Fibroblast of skin of scalp (primary cell): ENCODE measurements at regions not wholly inside any gene's neighbourhood (a gene's known extent, or its start where the extent isn't known, plus 50 kb on each side); places are given as distances from the start of the nearest gene placed in this dataset.
A peak's percentile ranks its signal among the peaks of the same experiment; 100 is the strongest.

Experiments
- DNase-seq: peaks from one replicate; pipeline ENCODE4 v3.0.0-alpha.2; 2013

- DNase-seq = no peak
Observed at GRCh38 chr2:175403599-175404221, 222.2 kb upstream of the ATP5MC3 start.

- DNase-seq = no peak
Observed at GRCh38 chr2:175402571-175402970, 221.1 kb upstream of the ATP5MC3 start.

GRCh38 chr2:175401956-175402469 lies 220.5 kb upstream of the ATP5MC3 start:
- no peak for DNase-seq

GRCh38 chr2:175400975-175401374 lies 219.5 kb upstream of the ATP5MC3 start:
- no peak for DNase-seq

GRCh38 chr2:175399326-175399725 lies 217.8 kb upstream of the ATP5MC3 start:
- DNase-seq = no peak

- DNase-seq = no peak
Observed at GRCh38 chr2:175398848-175399247, 217.3 kb upstream of the ATP5MC3 start.

- DNase-seq = no peak
Observed at GRCh38 chr2:175396696-175397095, 215.2 kb upstream of the ATP5MC3 start.

- DNase-seq = no peak
Observed at GRCh38 chr2:175393851-175394250, 212.3 kb upstream of the ATP5MC3 start.

GRCh38 chr2:175383286-175383685 lies 201.8 kb upstream of the ATP5MC3 start:
- DNase-seq = no peak

- no peak for DNase-seq
Observed at GRCh38 chr2:175373729-175374128, 192.2 kb upstream of the ATP5MC3 start.

GRCh38 chr2:175372704-175373701 lies 191.5 kb upstream of the ATP5MC3 start:
- no peak for DNase-seq

GRCh38 chr2:175371378-175371777 lies 189.9 kb upstream of the ATP5MC3 start:
- no peak for DNase-seq

- DNase-seq = peak; percentile 54
Observed at GRCh38 chr2:175366815-175367214, 185.3 kb upstream of the ATP5MC3 start.

- DNase-seq = no peak
Observed at GRCh38 chr2:175363699-175364098, 182.2 kb upstream of the ATP5MC3 start.

GRCh38 chr2:175362331-175362730 lies 180.8 kb upstream of the ATP5MC3 start:
- no peak for DNase-seq

GRCh38 chr2:175359710-175360109 lies 178.2 kb upstream of the ATP5MC3 start:
- DNase-seq = no peak

- no peak for DNase-seq
Observed at GRCh38 chr2:175356901-175357300, 175.4 kb upstream of the ATP5MC3 start.

GRCh38 chr2:175355246-175355645 lies 173.7 kb upstream of the ATP5MC3 start:
- DNase-seq = no peak

GRCh38 chr2:175353275-175353674 lies 171.8 kb upstream of the ATP5MC3 start:
- no peak for DNase-seq

- DNase-seq = no peak
Observed at GRCh38 chr2:175351512-175351911, 170.0 kb upstream of the ATP5MC3 start.

- DNase-seq = no peak
Observed at GRCh38 chr2:175350105-175350504, 168.6 kb upstream of the ATP5MC3 start.

- DNase-seq = no peak
Observed at GRCh38 chr2:175342085-175342484, 160.6 kb upstream of the ATP5MC3 start.

GRCh38 chr2:175330195-175330594 lies 148.7 kb upstream of the ATP5MC3 start:
- no peak for DNase-seq

- DNase-seq = no peak
Observed at GRCh38 chr2:175326801-175327200, 145.3 kb upstream of the ATP5MC3 start.
